Activated CD8-positive, alpha-beta memory T cell treated with anti-CD3 and anti-CD28 coated beads for 1 hour (primary cell): ENCODE measurements at regions not wholly inside any gene's neighbourhood (a gene's known extent, or its start where the extent isn't known, plus 50 kb on each side); places are given as distances from the start of the nearest gene placed in this dataset.
A peak's percentile ranks its signal among the peaks of the same experiment; 100 is the strongest.
"Not testable (repeated sequence)": the region's sequence is repeated elsewhere in the genome, so short reads cannot be mapped to it uniquely, and the experiment has no call there.

Source experiments
- DNase-seq, 2 donors: peaks; one replicate each; pipeline ENCODE4 v3.0.0-alpha.2; 2020; ENCODE audit warnings: low read depth in 1 of 2; ENCODE audit errors: extremely low read depth in 1 of 2

DNA sequence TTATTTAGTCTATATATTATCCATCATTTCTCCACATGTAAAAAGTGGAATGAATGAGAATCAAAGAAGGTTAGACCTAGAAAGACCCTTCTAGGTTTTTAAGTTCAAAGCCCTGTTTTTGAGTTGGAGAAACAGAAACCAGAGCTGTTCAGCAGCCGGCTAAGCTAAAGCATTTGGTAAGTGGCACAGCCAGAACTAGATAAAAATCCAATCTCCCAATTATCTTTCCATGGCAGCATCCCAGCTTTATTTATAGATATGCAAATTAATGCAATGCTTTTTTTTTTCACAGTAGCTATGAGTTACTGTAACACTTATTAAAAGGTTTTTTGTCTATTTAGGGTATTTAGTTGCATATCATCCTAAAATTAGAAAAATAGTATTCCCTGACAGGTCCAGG is 85.1 kb downstream of the NIBAN1 start:
- DNase-seq: no peak

DNA sequence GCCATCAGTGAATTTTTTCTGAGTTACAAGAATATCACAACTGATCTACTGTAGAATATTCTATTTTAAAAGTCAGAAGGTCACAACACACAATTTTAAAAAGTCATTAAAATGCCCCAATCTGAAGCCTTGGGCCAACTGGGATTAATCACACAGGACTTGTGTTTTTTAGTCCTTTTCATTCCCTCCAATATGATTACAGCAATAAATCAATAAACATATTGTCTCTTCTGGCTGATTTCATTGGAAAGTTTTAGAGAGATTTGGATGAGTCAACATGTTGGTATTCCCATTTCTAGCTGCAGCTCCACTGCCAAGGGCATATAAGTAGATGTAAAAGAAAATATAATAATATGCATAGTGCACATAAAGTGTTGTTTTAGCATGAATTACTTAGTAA is 85.8 kb downstream of the NIBAN1 start:
- DNase-seq: no peak

DNA sequence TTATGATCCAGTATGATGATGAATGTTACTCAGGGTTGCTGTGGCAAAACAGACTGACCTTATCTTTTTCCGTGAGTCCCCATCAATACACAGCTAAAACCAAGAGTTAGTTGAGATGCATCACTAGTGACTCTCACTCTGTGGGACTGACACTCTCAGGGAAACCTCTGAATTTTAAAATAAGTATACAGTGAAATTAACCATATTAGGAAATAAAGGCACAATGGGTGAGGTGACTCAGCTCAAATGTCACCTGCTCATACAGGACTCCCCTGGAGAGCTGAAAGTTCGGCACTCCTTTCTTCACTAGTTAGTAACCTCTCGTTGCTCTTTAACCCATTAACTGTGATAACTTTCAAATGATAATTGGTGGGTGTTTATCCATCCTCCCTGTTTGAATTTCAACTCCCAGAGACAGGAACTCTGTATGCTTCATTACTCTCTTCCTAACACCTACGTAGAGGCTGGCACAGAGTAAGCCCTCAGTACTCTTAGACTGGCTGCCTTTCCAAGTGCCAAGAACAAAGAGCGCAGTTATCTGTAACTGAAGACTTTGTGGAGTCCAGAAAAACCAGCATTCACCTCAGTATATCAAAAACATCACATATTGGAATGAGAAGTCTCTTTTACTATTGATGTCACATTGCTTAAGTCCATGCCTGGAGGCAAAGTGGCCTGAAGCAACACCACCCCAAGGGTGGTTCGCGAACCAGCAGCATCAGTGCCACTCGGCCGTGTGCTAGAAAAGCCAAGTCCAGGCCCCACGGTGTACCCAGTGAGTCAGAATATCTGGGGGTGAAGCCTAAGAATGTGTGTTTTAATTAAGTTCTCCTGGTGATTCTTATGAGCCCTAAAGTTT is 91.1 kb downstream of the NIBAN1 start:
- no peak for DNase-seq

DNA sequence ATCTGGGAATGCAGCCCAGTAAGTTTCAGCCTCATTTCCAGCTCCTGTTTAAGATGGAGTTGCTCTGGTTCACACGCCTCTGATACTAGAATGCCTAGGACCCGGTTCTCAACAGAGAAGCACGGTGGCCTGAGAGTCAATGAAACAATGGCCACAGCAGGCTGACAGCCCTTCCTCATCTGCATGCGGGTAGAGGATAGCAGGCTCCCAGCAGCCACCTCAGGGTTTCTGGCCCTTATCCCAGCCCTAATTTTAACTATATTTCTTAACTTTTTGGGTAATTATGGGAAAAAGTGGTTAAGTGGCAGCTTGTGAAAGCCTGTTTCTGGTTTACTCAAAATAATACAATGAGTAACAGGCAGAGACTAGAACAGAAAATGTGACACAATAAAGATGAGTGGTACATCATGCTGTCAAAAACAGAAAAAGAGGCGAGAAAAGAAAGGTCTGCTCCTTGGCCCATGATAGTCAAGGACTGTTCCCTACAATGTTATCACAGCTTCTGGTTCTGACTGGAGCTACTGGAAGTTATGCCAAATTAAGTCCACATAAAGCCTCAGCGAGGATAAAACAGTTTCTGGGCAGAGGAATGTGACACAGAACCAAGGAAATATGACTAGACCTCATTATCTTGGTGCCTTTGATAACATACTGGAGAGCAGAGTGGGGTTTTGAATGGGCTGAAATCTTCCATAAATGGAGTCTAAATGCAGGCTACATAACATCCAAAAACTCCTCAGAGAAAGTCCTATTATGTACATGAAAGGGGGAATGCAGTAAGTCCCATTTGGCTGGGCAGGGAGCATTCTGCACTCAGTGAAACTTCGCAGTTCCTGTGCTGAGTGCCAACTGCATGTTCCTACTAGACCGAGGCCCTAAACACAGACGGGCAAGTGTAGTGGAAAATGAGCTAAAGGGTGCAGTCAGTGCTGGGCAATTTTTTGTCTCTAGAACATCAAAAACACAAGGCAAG is 92.1 kb downstream of the NIBAN1 start:
- no peak for DNase-seq

DNA sequence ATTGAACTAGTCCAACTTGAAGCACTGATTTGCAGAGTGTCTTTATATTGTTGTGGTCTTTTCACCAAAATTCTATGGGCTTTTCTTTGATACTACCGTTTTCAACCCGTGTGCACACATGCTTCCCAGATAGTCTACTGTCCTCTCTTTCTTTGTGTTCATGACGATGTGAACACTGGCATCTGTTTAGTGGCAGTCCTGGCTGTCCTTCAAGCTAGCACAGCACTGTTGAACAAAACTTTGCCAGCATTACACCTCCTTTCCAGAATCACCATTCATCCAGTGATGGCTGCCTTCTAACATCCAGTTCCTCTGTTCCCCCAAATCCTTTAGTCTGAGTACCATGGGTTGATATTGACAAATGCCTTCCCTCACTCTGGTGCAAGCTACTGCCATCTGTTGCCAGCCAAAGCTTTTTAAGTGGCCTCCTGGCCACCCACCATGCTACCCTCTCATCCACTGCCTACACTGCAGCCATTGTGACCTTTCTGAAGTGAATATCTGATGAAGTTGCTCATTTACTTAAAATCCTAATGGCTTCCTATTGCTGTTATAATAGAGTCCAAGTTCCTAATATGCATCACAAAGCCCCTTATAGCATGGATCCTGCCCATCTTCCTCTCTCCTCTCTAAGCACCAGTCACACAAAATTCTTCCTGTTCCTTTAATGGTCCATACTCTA is 94.3 kb downstream of the NIBAN1 start:
- DNase-seq: no peak

DNA sequence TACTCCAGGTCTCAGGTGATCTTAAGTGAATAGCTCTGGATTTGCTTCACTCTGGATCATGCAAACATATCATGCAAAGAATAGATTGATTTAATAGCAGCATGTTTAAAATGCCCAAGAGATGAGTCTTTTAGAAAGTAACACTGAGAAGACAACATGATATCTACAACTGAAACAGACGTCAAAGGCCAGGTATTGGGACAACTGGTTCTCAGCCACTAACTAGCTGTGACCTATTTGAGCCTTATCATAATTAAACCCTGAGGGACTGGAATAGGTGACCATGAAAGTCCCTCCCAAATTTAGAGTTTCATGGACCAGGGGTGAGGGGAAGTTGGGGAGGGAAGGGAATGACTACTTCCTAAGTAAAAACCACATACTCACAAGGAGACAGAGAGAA is 95.7 kb downstream of the NIBAN1 start:
- DNase-seq: no peak

DNA sequence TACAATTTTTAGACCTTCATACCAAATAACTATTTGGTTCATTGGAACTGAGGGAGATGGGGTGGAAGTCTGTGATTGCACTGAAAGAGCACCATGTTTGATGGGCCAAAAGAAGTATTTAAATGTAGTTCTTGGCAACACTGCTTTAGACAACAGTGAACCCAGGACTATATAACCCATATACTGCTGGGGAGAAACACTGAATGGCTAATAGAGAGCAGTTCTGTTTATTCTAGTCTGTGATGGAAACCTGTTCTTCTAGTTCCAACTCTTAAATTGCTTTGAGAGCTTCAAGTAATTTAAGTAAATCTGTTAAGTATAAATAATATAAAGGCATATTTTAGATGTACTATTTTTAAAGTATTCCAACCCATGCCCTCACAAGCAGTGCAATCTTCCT is 96.3 kb downstream of the NIBAN1 start:
- DNase-seq: no peak

DNA sequence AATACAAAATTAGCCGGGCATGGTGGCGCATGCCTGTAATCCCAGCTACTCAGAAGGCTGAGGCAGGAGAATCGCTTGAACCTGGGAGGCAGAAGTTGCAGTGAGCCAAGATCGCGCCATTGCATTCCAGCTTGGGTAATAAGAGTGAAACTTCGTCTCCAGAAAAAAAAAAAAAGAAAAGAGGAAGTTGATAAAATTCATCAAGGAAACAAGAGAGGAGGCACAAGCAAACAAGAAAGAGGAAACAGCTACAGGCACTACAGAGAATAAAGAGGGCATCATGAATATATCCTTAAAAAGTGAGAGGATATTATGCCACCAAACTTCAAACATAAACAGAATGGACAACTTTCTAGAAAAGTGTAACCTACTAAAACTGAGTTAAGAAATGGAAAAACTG is 98.3 kb downstream of the NIBAN1 start:
- DNase-seq: not testable (repeated sequence)

DNA sequence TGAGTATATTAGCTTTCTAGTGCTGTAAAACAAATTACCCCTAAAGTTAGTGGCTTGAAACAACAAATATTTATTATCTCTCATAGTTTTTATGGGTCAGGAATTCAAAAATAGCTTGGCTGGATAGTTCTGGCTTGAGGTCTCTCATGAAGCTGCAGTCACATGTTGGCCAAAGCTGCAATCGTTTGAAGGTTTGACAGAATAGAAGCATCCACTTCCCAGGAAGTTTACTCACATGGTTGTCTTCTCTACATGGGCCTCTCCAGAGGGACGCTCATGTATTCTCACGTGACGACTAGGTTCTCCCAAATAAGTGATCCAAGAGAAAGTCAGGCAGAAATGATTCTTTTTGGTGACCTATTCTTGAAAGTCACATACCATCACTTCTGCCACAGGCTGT is 99.1 kb downstream of the NIBAN1 start:
- no peak for DNase-seq

DNA sequence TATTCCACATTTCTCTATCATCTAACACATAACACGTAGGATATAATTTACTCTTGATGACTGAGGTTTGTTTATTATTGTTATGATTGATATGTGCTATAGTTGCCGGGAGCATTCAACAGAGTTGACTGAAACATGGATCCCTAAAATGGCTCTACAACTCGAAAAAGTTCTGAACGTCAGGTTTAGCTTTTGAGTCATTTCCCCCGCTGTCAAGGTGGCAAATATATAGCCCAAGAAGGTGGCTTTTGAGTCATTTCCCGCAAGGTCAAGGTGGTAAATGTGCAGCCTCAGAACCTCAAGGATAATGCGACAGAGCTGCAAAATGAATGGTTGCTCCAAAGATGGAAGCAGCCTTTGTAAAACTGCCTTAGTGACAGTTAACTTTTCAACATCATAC is 104.0 kb downstream of the NIBAN1 start:
- no peak for DNase-seq

DNA sequence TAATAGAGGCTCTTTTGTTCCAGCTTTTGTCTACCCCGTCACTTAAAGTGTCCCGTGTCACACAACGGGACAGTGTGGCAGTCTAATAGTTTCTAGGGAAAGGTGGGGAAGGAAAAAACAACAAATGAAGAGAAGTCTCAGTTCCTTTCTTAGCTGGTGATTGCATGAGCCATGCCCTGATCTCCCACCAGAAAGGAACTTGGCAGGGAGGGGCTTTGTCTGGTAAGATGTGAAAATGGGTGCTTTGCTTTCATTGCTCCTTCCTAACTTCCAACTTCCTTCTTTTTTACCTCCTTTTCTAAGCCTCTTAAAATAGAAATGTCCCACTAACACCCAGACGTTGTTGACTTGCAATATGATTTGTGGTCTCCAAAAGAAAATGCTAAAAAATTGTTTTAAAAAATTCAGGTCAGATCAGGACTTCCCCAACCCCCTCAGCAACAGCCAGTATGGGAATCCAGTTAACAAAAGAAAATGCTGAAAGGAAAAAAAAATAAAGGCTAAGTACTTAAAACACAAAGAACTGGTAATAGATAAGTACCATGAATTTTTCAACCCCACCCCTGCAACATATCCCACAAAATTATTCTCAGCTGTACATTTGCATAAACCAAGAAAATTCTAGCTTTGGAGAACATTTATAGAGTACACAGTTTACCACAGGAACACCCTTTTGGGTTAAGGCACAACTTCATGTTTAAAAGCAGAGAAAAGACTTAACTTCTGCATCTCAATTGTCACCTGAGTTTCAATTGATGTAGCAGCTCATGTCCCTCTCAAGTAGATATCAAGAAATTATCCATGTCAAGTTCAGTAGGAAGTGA is 106.2 kb downstream of the NIBAN1 start:
- DNase-seq: no peak

DNA sequence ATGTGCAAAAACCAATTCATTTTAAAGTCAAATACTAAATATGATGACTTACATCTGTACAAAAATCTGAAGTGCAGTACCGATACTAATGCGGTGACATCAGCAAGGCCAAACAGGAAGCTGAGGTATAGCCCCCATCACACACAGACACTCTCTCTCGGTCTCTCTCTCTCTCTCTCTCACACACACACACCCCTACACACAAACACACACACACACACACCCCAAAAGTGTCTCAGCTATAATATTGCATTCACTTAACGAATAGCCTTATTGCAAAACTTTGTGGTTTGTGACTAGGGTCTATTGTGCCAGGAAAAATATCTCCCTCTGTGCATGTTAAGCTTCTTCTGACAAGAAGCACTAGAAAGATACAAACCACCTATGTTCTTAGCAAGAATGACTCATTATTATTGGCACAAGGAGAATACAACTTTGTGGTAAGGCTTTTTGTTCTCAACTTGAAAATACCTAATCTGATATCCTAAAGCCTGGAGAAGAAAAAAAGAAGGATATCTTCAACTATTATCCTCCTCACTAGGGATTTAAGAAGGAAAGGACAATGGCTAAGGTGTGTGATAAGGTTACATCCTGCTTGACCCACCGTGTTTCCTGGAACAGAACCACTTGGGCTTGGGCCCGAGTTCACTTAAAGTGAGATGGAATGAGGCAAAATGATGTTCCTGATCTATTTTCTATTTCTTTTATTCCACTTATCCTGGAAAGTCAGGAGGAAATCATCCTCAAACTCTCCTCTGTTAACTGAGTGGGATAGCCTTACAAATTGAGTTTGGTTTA is 107.1 kb downstream of the NIBAN1 start:
- DNase-seq: peak; percentile 9 to 23

DNA sequence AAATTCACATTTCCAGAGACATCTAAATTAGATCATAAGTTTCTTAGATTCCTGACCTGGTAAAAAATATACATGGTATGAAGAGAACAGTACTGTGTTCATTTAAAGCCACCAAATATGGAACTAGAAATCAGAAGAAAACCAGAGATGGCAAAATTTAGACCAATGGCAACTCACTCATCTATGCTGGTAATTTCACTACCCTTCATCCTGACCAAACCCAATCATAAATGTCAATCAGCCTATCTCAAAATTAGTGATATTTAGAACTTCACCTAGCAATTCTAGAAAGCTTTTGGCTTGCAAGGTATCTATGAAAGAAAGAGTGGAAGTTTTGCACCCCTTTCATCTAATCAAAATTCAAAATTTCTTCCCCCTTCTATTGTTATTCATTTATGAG is 107.7 kb downstream of the NIBAN1 start:
- no peak for DNase-seq

DNA sequence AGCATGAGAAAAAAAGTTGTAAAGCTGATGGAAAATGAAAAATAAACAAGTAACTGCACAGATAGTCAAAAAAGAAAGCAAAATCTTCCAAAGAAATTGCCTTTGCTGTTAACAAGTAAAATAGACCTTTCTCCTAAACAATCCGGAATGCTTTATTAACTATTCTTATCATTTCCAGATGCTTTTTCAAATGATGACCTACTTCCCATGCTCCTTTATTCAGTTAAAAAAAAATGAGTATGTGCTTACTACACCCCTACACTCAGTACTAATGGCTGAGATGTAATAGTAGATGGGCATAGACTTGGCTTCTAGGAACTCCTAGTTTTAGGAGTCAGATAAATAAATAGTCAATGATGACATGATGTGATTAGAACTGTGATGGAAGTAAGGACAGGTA is 108.5 kb downstream of the NIBAN1 start:
- DNase-seq: no peak

DNA sequence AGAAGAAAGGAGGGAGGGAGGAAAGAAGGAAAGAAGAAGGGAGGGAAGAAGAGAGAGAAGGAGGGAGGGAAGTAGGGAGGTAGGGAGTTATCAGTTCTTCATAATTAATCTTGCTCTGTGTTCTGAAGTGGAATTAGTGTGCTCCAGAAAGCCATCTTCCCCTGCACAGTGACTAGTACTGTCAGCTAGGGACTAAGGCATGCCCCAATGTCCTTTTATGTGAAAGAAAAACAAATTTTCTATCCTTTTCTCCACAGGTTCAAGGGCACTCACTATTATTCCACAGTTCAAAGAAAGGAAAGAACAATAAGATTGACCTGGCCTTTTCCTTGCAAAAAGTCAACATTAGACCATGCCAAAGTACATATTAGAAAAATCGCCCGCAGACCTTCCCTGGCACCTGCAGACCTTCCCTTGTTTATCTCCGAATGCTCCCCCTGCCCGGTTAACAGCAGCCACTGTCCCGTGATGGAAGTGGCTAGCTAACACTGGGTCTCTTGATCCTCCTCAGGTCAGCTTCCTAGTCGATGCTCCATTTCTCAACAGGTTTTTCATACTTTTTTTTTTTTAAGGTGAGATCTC is 107.2 kb upstream of the EDEM3 start:
- no peak for DNase-seq

DNA sequence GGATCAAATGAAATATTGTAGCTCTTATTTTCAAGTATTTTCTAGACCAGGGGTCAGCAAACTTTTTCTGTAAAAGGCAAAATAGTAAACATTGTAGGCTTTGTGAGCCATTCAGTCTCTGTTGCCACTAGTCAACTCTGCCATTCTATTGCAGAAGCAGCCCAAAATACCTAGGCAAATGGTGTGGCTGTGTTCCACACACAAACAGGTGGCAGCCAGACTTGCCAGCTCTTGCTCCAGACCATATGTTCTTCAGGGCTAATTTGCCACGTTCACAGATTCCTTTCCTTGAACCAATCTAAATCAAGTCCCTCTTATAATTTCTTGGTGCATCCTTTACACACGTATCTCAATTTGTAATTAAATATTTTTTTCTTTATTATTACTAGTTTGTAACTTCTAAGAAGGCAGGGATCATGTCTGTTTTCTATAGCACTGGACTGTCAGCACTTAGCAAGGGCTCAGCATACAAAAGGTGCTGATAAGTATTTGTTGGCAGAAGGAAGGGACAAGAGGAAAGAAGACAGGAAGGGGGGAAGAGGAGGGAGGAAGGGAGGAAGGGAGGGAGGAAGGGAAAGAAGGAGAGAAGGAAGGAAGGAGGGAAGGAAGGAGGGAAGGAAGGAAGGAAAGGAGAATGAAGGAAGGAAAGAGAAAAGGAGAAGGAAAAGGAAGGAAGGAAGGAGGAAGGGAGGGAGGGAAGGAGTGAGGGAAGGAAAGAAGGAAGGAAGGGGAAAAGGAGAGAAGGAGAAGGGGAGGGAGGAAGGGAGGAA is 106.5 kb upstream of the EDEM3 start:
- DNase-seq: no peak

DNA sequence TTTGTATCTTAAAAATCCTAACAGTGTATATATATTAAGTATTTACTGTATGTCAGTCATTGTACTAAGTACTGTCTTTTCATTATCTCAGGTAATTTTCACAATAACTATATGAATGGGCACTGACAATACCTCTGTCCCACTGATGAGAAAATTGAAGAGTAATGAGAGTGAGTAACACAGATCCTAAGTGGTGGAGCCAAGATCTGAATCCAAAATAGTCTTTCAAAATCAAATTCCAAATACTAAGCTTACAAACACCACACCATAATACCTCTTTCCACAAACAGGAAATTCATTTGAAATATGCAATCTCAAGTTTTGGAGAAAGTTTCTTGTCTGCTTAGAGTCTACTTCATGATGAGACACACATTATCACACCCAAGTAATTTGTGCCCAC is 105.9 kb upstream of the EDEM3 start:
- DNase-seq: no peak

DNA sequence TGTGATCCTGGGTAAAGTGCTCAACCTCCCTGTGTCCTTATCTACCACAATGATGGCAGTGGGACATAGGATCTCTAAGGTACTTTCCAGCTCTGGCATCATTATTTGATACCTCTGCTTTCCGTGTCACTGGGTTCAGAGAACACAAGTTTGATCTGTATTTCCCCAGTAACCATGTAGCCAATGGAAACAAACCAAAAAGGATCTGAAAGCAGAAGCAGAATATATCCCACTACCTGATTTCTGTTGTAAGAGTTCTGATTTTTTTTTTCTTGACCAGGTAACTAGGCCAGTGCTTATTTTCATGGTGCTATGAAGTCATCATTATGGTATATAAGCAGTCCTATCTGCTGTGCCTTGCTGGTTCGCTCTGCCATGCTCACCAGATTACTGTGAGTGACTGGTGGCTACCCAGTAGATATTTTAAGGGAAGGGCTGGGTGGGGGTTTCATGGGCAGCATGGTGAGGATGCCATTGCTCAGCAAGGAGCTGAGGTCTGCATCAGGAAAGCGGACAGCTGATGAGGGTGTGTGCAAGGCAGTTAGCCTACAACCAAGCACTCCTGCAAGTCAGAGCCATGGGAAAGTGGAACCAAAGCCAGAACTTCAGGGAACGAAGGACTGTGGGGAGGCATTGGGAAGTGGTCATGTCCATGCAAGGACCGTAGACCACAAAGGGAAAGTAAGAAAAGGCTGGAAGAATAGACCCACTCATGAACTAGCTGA is 104.9 kb upstream of the EDEM3 start:
- DNase-seq: no peak
